GM10266 (cell line): ENCODE measurements at regions not wholly inside any gene's neighbourhood (a gene's known extent, or its start where the extent isn't known, plus 50 kb on each side); places are given as distances from the start of the nearest gene placed in this dataset.

Source experiments
- DNase-seq: peaks from one replicate; pipeline ENCODE4 v3.0.0; 2012; ENCODE audit errors: extremely low spot score
- TF ChIP-seq, protein P1 (sequence below): IDR thresholded peaks from 2 replicates; pipeline ENCODE4 v1.5.1; 2012; ENCODE audit warnings: mild to moderate bottlenecking, low read depth; ENCODE audit not compliant: control insufficient read depth, insufficient read depth; ENCODE audit errors: missing control alignments

DNA sequence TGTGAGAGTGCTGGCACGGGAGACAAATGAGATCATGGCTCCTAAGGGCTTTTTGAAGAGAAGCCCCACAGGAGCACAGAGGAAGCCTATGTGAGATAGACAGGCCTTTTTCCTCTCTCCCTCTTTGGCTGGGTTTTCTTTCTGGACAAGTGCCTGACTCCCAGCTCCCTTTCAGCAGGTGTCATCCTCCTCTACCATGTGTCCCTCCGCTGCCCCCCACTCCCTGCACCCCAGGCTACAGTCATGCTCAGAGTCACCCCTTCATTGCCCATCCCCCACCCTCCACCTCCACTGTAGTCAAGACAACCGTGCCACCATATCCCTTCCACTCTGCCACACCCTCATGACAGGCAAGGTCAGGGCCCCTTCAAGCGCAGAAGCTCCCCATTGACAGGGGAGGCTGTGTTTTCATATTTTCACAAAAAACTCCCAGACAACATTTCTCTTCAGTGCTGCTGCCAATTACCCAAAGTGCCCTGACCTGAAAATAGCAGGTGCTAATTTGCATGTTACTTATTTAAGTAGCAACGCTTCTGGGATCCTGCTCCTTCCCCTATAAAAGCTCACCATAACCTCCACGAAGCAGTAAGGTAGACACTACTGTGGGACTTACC lies 92.1 kb upstream of the IPO9 start:
- no peak for DNase-seq
- TF ChIP-seq, protein P1, sequence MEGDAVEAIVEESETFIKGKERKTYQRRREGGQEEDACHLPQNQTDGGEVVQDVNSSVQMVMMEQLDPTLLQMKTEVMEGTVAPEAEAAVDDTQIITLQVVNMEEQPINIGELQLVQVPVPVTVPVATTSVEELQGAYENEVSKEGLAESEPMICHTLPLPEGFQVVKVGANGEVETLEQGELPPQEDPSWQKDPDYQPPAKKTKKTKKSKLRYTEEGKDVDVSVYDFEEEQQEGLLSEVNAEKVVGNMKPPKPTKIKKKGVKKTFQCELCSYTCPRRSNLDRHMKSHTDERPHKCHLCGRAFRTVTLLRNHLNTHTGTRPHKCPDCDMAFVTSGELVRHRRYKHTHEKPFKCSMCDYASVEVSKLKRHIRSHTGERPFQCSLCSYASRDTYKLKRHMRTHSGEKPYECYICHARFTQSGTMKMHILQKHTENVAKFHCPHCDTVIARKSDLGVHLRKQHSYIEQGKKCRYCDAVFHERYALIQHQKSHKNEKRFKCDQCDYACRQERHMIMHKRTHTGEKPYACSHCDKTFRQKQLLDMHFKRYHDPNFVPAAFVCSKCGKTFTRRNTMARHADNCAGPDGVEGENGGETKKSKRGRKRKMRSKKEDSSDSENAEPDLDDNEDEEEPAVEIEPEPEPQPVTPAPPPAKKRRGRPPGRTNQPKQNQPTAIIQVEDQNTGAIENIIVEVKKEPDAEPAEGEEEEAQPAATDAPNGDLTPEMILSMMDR = no peak

DNA sequence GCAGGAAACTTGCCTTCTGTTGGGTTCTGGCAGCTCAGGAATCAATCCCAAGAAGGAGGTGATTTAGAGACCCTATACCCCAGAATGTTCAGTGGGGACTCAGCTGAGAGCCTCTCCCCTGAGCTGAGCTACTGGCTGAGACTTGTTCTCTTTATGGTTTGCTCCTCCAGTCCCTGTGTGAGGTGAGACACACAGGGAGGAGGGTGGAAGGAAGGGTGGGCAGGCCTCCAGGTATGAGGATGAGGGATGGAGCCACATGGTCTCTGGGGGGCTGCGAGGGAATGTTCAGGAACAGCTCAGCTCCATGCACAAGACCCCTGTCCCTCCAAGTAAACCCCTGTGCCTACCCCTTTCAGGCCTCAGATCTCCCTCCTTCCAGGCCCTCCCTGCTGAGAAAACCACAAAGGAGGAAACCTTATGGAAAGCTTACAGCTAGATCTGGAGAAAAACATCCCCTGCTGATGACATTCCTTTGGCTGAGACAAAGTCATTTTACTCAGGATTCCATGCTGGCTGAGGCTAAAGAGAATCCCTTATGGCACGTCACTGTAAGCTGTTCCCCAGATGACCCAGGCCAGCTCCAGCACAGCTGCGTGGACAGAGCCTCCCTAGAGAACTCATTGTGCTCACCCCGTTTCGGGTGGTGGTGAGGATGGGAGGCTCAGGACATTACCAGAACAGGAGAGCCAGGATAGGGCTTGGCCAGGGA lies 91.5 kb upstream of the IPO9 start:
- no peak for DNase-seq
- TF ChIP-seq, protein P1 = no peak

DNA sequence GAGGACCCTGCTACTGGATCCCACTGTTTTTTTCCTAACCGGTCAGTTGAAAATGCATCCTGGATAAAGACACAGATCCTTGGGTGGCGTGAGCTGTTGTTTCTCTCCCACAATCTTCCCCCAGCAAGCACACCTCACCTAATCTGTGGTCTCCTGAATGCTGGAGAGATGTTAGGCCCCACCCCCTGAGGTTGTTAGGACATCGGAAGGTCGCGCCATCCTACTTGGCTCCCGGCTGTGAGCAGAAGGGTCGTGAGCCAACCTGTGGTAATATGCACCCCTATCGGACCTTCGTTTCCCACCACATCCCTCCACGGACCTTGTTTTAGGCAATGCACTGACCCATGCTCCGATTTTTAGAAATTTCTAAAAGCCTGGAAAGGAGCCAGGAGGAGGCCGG lies 89.9 kb upstream of the IPO9 start:
- no peak for DNase-seq
- TF ChIP-seq, protein P1 = no peak

DNA sequence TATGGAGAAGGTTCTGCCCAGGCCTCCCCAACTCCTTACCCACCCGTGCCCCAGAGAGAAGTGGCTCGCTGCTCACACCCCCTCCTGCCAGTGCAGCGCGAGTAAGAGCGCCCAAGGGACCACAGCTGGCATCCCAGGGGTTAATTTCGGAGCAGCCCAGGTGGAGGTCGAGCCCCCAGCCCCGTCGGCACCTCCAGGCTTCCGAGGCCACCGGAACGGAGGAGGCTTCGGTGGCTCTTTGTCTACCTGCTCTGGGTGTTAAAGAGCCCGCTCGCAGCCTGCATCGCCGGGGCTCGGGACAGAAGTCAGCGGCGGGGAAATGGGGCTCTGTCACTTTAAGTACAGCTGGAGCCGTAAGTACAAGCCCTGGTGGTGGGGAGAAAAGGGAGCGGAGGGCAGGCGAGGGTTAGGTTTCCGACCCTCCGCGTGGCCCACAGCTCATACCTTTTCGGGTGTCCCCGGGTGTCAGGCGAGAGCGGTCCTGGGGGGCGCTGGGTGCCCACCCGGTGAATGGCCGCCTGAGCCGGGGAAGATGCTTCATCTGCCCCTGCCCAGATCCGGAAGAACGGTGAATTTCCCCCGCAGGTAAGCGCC lies 89.4 kb upstream of the IPO9 start:
- DNase-seq = no peak
- TF ChIP-seq, protein P1 = no peak

DNA sequence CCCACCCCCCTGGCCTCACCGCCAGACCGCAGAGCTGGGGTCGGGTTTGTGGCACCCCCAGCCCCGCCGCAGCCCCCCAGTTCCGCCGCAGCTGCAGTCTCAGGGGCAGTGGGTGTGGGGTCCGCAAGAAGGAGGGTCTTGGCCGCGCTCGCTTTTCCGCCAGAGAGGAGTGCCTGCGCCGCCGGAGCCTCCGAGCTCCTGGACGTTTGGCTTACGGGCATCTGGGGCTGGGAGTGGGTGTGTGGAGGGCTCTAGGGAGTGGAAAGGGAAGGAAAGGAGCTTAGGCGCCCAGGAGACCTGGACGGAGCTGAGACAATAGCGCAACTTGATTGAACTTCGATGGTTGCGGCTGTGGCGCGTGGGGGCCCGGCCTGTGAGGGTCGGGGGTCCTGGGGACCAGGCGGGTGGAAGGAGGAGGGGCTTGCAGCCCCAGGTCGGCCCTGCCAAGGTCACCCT lies 88.8 kb upstream of the IPO9 start:
- no peak for DNase-seq

DNA sequence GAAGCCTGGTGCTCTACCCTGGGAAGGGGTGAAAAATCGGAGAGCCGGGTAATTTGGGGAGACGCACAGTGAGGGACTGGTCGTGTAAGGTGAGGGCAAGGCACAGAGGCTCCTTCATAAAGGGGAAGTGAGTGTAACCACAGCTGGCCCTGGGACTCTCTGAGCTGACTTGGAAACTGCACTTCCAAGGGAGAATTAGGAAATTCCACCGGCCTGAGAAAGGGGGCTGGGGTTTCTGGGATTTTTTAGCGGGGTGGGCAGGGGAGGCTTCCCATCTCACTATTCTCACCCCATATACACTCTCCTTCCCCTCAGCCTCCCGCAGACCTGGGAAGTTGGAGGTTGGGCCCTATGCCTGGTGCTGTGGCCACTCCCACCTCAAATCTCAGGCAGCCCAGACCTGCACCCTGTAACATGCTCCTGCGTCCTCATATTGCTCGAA lies 88.3 kb upstream of the IPO9 start:
- DNase-seq = no peak
- TF ChIP-seq, protein P1 = no peak

More for the DNA sequence above, 88.8 kb upstream of the IPO9 start:
- TF ChIP-seq, protein P1 = no peak

DNA sequence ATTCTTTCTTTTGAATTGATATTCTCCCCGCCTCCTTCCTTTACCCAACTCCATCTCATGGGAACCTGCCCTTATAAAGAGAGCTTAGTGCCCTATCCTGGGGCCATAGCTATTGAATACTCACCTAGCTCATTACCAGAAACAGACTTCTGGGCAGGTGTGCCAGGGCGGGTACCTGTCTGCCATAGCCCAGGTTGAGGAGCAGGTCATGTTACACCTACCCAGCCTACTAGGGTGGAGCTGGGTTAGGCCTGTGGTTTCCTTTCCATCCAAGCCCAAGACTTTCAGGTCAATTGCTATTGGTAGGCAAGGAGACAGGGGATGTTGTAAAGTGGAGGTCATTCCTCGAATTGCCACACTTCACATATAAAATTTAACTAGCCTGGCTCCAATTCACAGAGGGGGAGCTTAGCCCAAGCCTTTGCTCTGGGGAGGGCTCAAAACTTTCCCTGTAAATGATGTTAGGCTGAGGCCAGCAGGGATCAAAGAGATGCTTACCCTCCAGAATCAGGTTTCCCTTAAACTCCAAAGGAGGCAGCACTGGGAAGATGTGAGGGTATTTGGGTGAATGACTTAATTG lies 87.1 kb upstream of the IPO9 start:
- TF ChIP-seq, protein P1 = no peak
- DNase-seq = no peak
